ENCODE measurements at regions not wholly inside any gene's neighbourhood (a gene's known extent, or its start where the extent isn't known, plus 50 kb on each side); places are given as distances from the start of the nearest gene placed in this dataset.

- peak overlapping the region in 1 of 21 experiments; percentile 79 for H3K27ac ChIP-seq
- H3K4me3 ChIP-seq = no peak overlapping the region
Measured at GRCh38 chr11:95717314-95717713, 72.3 kb downstream of the FAM76B start.

GRCh38 chr11:95716266-95716665 lies 73.3 kb downstream of the FAM76B start:
- H3K4me3 ChIP-seq = no peak overlapping the region
- H3K27ac ChIP-seq = peak overlapping the region in 8 of 21 experiments; percentile 5 to 79 (median 46)

GRCh38 chr11:95715777-95716241 lies 73.8 kb downstream of the FAM76B start:
- H3K27ac ChIP-seq = peak overlapping the region in 9 of 21 experiments; percentile 1 to 79 (median 44)

DNA sequence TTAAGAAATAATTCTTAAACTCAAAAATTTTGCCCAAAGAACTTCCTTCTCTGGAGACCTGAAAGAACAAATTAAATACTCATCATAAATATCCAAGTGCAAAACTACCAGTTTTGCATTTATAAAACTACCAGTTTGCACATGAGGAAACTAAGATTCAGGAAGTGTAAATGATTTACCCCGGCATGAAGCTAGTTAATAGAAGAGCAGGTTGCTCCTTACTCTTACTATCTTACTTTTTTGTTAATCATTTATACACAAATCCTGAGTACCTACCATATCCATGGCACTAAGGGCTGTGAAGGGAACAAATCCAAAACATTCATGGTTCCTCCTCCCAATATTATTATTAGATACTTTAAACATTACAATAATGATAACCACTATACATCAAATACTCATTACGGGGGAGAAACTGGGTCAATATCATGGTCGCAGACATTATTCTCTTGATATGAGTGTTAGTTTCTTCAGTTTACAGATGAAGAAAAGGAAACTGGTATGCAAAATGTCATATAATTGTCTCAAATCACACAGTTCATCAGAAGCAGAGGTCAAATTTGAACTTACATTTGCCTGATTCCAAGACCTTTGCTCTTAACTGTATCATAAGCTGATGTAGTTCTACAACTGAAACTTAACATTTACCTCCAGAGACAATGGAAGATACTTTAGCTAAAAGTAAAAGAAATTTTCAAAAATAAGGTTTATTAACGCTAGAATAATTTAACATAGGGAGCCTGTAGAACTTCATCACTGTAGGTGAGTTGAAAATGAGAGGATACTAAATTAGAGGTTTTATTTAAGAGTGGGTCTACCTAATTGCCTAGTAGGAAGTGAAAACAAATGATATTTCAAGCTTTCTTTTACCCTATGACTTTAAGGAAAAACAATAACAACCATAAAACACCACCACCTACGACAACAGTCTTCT lies 74.5 kb downstream of the FAM76B start:
- Histone ChIP-seq H3K27ac (peak overlapping the region in 5 of 21 experiments; percentile 1 to 55 (median 32)), H3K4me3 (no peak overlapping the region)

More at GRCh38 chr11:95715777-95716241, 73.8 kb downstream of the FAM76B start:
- no peak overlapping the region for H3K4me3 ChIP-seq

GRCh38 chr11:95713428-95713827 lies 76.2 kb downstream of the FAM76B start:
- Histone ChIP-seq H3K27ac (no peak overlapping the region), H3K4me3 (no peak overlapping the region)

- H3K4me3 ChIP-seq = no peak overlapping the region
Measured at GRCh38 chr11:95711945-95712221, 77.7 kb downstream of the FAM76B start.

GRCh38 chr11:95711162-95711944 lies 78.2 kb downstream of the FAM76B start:
- peak overlapping the region in 3 of 21 experiments; percentile 2 to 54 (median 45) for H3K27ac ChIP-seq
- no peak overlapping the region for H3K4me3 ChIP-seq

More at GRCh38 chr11:95711945-95712221, 77.7 kb downstream of the FAM76B start:
- H3K27ac ChIP-seq = no peak overlapping the region

- H3K4me3 ChIP-seq = no peak overlapping the region
- H3K27ac ChIP-seq = no peak overlapping the region
Measured at GRCh38 chr11:95708681-95709080, 80.9 kb downstream of the FAM76B start.

GRCh38 chr11:95706974-95707387 lies 82.6 kb downstream of the FAM76B start:
- H3K4me3 ChIP-seq = no peak overlapping the region
- H3K27ac ChIP-seq = no peak overlapping the region

- peak overlapping the region in 14 of 21 experiments; percentile 6 to 67 (median 52) for H3K27ac ChIP-seq
- H3K4me3 ChIP-seq = no peak overlapping the region
Measured at GRCh38 chr11:95705485-95706124, 84.0 kb downstream of the FAM76B start.

DNA sequence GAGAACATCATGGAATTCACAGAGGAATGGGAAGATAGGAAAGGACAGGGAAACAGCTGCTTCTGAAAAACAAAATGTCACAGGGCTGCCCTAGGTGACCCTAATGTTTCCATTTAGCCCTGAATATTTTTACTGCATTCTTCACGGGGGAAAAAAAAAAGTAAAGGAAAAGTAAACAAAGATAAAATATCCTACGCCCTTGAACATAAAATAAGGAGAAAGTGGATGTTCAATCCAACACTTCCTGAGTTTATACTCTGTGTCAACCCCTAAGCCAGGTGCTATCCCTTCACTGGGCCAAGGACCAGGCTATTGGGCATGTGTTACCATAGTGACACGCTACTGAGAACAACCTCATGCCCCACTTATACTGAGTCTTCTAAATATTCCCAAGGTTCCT lies 84.7 kb downstream of the FAM76B start:
- Histone ChIP-seq H3K4me3 (no peak overlapping the region), H3K27ac (peak overlapping the region in 10 of 21 experiments; percentile 6 to 87 (median 52))

DNA sequence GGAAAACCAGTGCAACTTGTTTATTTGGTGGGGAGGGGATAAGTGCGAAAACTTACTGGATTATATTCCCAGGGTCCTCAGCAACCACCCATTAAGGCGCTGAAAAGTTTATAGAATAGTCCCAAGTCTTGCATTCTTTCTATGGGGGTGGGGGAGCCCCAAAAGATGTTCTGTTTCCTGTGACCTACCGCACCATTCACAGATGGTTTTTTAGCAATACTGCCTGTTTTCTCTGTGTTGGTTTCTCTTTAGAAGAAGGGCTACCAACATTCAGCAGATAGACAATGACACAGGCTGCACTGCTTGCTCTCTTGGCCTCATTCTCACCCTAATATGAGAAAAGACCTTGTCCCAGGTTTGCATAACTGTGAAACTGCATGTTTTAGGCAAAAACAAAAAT lies 86.5 kb downstream of the FAM76B start:
- H3K27ac ChIP-seq = peak overlapping the region in 11 of 21 experiments; percentile 0 to 87 (median 43)
- H3K4me3 ChIP-seq = no peak overlapping the region

GRCh38 chr11:95702526-95702925 lies 87.1 kb downstream of the FAM76B start:
- Histone ChIP-seq H3K4me3 (no peak overlapping the region), H3K27ac (peak overlapping the region in 11 of 21 experiments; percentile 0 to 87 (median 52))

DNA sequence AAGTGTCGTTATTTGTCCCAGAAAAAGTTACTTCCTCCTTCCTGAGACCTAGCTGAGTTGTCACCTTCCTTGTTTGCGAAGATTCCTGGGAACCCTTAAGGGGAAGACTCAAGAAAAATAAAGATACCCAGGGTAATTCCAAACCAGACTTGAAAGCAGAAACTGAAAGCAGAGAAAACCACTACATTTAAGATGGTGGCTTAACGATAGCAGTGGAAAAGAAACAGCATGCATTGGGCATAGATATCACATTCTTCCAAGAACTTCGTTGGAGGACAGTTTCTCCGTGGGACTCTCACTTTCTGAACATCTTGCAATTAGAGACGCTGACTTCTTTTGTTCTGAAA lies 89.1 kb downstream of the FAM76B start:
- H3K4me3 ChIP-seq = peak overlapping the region in 1 of 7 experiments; percentile 1
- H3K27ac ChIP-seq = peak overlapping the region in 16 of 21 experiments; percentile 3 to 87 (median 46)

DNA sequence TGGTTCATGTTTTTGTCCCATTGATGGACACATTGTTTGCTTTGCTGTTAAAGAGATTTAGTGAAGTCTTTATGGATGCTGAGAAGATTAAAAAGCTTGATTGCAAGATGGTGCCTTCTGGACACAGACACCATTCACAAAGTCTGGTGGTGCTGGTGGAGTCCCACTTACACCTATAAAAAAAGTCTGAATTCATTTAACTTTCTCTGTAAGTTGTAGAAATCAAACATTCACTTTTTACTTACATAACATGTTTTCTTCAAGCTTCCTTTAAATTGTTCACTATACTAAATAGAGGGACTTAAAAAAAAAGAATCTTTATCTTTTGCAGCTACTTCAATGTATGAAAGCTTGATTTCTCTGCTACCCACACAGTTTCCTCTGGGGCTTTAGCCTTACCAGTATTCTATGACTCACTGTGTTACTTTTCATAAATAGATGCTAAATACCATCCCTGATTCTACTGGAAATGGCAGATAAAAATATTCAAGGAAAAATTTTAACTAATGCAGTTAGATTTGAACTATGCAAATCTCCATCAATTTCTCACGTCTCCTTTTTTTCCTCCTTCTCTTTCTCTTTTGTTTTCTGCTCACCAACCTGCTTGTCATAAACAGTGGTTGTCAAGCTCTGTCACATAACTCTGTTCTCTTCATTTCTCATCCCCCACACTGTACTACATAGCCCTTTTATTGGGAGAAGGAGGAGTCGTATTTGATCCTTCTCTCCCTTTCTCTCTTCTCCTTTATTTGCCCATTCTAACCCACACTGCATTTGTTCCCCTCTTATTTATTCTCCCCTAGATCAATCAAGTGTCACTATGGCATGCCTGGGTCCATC lies 89.7 kb downstream of the FAM76B start:
- H3K27ac ChIP-seq = peak overlapping the region in 18 of 21 experiments; percentile 24 to 87 (median 58)
- peak overlapping the region in 1 of 7 experiments; percentile 1 for H3K4me3 ChIP-seq

DNA sequence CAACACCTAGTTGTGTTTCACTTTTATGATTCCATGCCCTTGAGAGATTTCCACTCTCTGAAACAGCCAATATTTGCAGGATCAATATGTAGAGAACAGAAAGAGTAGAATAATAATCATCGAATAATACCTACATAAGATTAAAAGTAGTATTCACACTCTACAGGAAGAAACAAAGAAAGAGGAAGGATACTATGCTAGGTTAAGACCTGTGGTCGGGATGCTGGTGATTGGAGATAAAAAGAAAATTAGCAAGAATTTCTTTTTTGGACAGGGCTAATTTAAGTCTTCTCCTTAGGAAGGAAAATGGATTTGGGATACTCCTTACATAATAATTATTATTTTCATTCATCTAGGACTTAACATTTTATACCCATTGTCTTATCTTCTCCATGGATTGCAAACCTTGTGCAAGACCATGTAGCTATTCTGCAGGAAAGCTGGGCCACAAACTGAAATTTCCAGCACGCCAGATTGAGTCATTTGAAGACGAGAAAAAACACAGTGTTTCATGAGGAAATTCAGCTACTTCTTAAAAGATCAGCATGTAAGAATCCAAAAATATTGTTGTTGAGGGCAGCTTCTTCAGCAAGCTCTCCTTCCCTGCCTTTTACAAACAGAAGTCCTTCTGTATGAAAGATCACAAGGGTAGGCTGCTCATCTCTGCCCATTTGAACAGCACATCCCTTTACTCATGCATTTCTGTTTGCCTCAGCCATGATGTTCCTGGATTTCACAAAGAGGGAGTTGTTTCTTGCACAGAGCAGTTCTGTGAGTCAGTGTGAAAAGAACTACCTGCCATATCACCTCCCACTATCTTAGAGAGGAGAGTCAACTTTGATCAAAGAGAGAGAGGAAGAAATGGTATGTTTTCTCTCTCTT lies 90.7 kb downstream of the FAM76B start:
- H3K4me3 ChIP-seq = no peak overlapping the region
- H3K27ac ChIP-seq = peak overlapping the region in 19 of 21 experiments; percentile 8 to 87 (median 50)

GRCh38 chr11:95697614-95698408 lies 91.8 kb downstream of the FAM76B start:
- Histone ChIP-seq H3K4me3 (no peak overlapping the region), H3K27ac (peak overlapping the region in 12 of 21 experiments; percentile 6 to 87 (median 56))
